ENCODE measurements at regions not wholly inside any gene's neighbourhood (a gene's known extent, or its start where the extent isn't known, plus 50 kb on each side); places are given as distances from the start of the nearest gene placed in this dataset.

DNA sequence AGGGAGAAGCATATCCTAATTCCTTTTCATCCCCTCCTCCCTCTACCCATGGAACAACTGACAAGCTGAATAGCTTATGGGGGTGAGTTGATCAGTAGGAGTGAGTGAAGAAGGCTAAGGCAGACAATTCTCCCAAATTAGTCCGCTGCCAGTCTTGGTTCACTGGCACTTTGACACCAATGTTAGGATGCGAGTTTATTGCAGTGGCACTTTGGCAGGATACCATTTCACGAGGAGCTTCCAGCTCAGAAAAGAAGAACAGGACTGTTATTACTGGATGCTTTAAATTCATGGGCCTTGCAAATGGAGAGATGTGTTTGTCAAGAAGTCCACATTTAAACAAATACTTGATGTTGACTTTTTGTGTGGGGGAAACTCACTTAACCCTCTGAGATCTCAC lies 427.6 kb downstream of the NR2F1-AS1 start:
- TF ChIP-seq, protein P1, sequence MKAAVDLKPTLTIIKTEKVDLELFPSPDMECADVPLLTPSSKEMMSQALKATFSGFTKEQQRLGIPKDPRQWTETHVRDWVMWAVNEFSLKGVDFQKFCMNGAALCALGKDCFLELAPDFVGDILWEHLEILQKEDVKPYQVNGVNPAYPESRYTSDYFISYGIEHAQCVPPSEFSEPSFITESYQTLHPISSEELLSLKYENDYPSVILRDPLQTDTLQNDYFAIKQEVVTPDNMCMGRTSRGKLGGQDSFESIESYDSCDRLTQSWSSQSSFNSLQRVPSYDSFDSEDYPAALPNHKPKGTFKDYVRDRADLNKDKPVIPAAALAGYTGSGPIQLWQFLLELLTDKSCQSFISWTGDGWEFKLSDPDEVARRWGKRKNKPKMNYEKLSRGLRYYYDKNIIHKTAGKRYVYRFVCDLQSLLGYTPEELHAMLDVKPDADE (IDR thresholded peaks at IDR 0.05), result no peak
- TF ChIP-seq, protein P2, sequence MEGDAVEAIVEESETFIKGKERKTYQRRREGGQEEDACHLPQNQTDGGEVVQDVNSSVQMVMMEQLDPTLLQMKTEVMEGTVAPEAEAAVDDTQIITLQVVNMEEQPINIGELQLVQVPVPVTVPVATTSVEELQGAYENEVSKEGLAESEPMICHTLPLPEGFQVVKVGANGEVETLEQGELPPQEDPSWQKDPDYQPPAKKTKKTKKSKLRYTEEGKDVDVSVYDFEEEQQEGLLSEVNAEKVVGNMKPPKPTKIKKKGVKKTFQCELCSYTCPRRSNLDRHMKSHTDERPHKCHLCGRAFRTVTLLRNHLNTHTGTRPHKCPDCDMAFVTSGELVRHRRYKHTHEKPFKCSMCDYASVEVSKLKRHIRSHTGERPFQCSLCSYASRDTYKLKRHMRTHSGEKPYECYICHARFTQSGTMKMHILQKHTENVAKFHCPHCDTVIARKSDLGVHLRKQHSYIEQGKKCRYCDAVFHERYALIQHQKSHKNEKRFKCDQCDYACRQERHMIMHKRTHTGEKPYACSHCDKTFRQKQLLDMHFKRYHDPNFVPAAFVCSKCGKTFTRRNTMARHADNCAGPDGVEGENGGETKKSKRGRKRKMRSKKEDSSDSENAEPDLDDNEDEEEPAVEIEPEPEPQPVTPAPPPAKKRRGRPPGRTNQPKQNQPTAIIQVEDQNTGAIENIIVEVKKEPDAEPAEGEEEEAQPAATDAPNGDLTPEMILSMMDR (conservative IDR thresholded peaks at IDR 0.05; ENCODE audit: low read depth in 2 of 2), result no peak
- TF ChIP-seq POLR2AphosphoS5 (IDR thresholded peaks at IDR 0.05; ENCODE audit: low read depth) (no peak), NANOG (IDR thresholded peaks at IDR 0.05; ENCODE audit: borderline replicate concordance) (no peak), JUNB (IDR thresholded peaks at IDR 0.05; ENCODE audit: unreplicated experiment) (no peak), EZH2 (IDR thresholded peaks at IDR 0.05; ENCODE audit: low read depth, unreplicated experiment) (no peak), STAT1 (IDR thresholded peaks at IDR 0.05; ENCODE audit: unreplicated experiment) (no peak), EZH2phosphoT487 (IDR thresholded peaks at IDR 0.05; ENCODE audit: unreplicated experiment) (no peak), CREB1 (CRISPR knock-in tag; IDR thresholded peaks at IDR 0.05; ENCODE audit: low read depth) (no peak), ZNF331 (CRISPR knock-in tag; IDR thresholded peaks at IDR 0.05; ENCODE audit: low read depth) (no peak), ZNF114 (CRISPR knock-in tag; IDR thresholded peaks at IDR 0.05) (no peak)
- TF ChIP-seq, protein P3, sequence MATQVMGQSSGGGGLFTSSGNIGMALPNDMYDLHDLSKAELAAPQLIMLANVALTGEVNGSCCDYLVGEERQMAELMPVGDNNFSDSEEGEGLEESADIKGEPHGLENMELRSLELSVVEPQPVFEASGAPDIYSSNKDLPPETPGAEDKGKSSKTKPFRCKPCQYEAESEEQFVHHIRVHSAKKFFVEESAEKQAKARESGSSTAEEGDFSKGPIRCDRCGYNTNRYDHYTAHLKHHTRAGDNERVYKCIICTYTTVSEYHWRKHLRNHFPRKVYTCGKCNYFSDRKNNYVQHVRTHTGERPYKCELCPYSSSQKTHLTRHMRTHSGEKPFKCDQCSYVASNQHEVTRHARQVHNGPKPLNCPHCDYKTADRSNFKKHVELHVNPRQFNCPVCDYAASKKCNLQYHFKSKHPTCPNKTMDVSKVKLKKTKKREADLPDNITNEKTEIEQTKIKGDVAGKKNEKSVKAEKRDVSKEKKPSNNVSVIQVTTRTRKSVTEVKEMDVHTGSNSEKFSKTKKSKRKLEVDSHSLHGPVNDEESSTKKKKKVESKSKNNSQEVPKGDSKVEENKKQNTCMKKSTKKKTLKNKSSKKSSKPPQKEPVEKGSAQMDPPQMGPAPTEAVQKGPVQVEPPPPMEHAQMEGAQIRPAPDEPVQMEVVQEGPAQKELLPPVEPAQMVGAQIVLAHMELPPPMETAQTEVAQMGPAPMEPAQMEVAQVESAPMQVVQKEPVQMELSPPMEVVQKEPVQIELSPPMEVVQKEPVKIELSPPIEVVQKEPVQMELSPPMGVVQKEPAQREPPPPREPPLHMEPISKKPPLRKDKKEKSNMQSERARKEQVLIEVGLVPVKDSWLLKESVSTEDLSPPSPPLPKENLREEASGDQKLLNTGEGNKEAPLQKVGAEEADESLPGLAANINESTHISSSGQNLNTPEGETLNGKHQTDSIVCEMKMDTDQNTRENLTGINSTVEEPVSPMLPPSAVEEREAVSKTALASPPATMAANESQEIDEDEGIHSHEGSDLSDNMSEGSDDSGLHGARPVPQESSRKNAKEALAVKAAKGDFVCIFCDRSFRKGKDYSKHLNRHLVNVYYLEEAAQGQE (IDR thresholded peaks at IDR 0.05; ENCODE audit: unreplicated experiment), result no peak
- TF ChIP-seq, protein P4, sequence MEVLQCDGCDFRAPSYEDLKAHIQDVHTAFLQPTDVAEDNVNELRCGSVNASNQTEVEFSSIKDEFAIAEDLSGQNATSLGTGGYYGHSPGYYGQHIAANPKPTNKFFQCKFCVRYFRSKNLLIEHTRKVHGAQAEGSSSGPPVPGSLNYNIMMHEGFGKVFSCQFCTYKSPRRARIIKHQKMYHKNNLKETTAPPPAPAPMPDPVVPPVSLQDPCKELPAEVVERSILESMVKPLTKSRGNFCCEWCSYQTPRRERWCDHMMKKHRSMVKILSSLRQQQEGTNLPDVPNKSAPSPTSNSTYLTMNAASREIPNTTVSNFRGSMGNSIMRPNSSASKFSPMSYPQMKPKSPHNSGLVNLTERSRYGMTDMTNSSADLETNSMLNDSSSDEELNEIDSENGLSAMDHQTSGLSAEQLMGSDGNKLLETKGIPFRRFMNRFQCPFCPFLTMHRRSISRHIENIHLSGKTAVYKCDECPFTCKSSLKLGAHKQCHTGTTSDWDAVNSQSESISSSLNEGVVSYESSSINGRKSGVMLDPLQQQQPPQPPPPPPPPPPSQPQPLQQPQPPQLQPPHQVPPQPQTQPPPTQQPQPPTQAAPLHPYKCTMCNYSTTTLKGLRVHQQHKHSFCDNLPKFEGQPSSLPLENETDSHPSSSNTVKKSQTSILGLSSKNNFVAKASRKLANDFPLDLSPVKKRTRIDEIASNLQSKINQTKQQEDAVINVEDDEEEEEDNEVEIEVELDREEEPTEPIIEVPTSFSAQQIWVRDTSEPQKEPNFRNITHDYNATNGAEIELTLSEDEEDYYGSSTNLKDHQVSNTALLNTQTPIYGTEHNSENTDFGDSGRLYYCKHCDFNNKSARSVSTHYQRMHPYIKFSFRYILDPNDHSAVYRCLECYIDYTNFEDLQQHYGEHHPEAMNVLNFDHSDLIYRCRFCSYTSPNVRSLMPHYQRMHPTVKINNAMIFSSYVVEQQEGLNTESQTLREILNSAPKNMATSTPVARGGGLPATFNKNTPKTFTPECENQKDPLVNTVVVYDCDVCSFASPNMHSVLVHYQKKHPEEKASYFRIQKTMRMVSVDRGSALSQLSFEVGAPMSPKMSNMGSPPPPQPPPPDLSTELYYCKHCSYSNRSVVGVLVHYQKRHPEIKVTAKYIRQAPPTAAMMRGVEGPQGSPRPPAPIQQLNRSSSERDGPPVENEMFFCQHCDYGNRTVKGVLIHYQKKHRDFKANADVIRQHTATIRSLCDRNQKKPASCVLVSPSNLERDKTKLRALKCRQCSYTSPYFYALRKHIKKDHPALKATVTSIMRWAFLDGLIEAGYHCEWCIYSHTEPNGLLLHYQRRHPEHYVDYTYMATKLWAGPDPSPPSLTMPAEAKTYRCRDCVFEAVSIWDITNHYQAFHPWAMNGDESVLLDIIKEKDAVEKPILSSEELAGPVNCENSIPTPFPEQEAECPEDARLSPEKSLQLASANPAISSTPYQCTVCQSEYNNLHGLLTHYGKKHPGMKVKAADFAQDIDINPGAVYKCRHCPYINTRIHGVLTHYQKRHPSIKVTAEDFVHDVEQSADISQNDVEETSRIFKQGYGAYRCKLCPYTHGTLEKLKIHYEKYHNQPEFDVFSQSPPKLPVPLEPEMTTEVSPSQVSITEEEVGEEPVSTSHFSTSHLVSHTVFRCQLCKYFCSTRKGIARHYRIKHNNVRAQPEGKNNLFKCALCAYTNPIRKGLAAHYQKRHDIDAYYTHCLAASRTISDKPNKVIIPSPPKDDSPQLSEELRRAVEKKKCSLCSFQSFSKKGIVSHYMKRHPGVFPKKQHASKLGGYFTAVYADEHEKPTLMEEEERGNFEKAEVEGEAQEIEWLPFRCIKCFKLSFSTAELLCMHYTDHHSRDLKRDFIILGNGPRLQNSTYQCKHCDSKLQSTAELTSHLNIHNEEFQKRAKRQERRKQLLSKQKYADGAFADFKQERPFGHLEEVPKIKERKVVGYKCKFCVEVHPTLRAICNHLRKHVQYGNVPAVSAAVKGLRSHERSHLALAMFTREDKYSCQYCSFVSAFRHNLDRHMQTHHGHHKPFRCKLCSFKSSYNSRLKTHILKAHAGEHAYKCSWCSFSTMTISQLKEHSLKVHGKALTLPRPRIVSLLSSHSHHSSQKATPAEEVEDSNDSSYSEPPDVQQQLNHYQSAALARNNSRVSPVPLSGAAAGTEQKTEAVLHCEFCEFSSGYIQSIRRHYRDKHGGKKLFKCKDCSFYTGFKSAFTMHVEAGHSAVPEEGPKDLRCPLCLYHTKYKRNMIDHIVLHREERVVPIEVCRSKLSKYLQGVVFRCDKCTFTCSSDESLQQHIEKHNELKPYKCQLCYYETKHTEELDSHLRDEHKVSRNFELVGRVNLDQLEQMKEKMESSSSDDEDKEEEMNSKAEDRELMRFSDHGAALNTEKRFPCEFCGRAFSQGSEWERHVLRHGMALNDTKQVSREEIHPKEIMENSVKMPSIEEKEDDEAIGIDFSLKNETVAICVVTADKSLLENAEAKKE (CRISPR knock-in tag; IDR thresholded peaks at IDR 0.05), result no peak

Data from GM23338 (cell line).